ENCODE measurements at regions not wholly inside any gene's neighbourhood (a gene's known extent, or its start where the extent isn't known, plus 50 kb on each side); places are given as distances from the start of the nearest gene placed in this dataset.

DNA sequence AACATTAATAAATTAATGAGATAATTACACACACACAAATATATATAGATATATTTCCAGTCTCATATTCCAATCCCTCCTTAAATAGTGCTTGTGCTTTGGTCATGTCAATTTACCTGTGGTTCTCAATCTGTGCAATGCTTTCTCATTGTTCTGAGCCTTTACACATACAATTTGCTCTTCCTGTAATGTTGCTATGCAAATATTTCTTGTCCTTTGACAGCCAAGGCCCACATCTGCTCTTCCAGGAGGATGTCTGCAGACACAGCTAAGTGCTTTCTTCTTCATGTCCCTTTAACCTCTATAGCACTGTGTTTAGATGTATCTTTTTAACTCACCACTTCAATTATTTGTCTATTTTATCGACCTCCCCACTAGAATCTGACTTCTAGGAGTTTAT is 67.3 kb upstream of the RAPGEF2 start:
- TF ChIP-seq, protein P1, sequence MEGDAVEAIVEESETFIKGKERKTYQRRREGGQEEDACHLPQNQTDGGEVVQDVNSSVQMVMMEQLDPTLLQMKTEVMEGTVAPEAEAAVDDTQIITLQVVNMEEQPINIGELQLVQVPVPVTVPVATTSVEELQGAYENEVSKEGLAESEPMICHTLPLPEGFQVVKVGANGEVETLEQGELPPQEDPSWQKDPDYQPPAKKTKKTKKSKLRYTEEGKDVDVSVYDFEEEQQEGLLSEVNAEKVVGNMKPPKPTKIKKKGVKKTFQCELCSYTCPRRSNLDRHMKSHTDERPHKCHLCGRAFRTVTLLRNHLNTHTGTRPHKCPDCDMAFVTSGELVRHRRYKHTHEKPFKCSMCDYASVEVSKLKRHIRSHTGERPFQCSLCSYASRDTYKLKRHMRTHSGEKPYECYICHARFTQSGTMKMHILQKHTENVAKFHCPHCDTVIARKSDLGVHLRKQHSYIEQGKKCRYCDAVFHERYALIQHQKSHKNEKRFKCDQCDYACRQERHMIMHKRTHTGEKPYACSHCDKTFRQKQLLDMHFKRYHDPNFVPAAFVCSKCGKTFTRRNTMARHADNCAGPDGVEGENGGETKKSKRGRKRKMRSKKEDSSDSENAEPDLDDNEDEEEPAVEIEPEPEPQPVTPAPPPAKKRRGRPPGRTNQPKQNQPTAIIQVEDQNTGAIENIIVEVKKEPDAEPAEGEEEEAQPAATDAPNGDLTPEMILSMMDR (IDR thresholded peaks at IDR 0.05) = no peak
- no peak for ATAC-seq (ENCODE audit: low FRiP score)
- DNase-seq (ENCODE audit: low spot score) = no peak

- ATAC-seq (ENCODE audit: low FRiP score) = no peak
- TF ChIP-seq, protein P1 (IDR thresholded peaks at IDR 0.05) = no peak
- DNase-seq (ENCODE audit: low spot score) = no peak
Measured at GRCh38 chr4:159038536-159038935, 64.3 kb upstream of the RAPGEF2 start.

DNA sequence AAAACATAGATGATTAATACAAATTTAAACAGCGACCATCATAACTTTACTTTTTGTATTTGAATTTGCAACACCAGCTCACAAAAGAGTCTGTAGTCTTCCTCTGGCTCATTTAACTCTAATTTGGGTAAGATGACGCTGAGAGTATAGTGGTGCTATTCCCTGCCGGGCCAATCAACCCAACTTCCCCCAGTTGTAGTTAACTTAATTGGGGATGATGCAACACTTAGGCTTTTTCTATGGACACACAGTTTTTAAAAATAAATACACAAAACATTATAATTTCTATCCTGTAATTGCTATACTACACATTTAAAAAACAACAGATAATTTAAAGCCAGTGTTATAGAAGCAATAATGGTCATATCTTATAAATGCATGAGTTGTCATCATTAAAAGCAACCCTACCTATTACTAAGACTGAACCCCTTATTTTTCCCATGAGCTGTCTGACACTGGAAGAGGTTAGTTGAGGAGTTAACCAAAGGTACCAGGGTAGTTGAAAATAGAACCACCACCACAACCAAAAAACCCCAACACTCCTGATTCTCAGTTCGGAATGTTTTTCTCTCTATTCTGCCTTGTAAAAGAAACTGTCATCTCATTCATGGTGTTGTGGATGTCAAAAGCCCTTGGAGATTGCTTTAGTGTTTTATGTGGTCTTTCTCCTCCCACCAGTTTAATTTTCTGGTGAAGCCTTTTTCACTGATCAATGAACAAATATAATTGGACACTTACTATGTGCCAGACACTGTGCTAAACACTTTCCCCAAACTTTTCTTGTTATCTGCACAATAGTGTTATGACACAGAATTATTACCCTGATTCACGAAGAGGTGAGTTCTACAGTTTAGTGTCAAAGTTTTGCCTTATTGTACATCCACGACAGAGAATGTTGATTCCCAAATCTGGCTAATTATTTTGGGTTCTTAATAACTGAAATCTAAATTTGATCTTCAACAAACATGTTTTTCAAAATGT is 61.5 kb upstream of the RAPGEF2 start:
- TF ChIP-seq, protein P1 (IDR thresholded peaks at IDR 0.05) = no peak
- DNase-seq (ENCODE audit: low spot score) (no peak), ATAC-seq (ENCODE audit: low FRiP score) (no peak)

GRCh38 chr4:159042097-159042605 is 60.7 kb upstream of the RAPGEF2 start:
- TF ChIP-seq, protein P1 (IDR thresholded peaks at IDR 0.05) = no peak
- ATAC-seq (ENCODE audit: low FRiP score) = no peak
- DNase-seq (ENCODE audit: low spot score) = no peak

- DNase-seq (ENCODE audit: low spot score) (no peak), ATAC-seq (ENCODE audit: low FRiP score) (no peak)
- TF ChIP-seq, protein P1 (IDR thresholded peaks at IDR 0.05) = no peak
Measured at GRCh38 chr4:159042868-159043267, 60.0 kb upstream of the RAPGEF2 start.

DNA sequence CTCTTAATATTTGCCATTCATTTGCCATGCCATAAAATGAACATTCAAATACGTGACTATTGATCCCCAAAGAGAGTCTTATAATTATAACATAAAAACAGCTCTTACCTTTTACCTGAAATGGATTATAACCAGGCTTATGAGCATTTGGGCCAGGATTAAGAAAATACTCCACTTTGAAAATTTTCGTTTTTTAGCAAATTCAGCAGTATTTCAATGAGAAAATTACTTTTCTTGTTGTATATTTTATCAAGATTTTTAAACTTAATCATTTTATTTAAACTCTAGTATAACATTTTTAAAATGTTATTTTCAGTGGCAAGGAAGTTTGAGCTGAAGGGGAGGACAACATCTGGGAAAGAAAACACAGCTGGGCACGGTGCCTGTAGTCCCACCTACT is 59.0 kb upstream of the RAPGEF2 start:
- ATAC-seq (ENCODE audit: low FRiP score) (no peak), DNase-seq (ENCODE audit: low spot score) (no peak)
- TF ChIP-seq, protein P1 (IDR thresholded peaks at IDR 0.05) = no peak

GRCh38 chr4:159045321-159045720 is 57.6 kb upstream of the RAPGEF2 start:
- DNase-seq (ENCODE audit: low spot score) = no peak
- TF ChIP-seq, protein P1 (IDR thresholded peaks at IDR 0.05) = no peak
- no peak for ATAC-seq (ENCODE audit: low FRiP score)
